GM23248 (cell line): ENCODE measurements at regions not wholly inside any gene's neighbourhood (a gene's known extent, or its start where the extent isn't known, plus 50 kb on each side); places are given as distances from the start of the nearest gene placed in this dataset.
"Not testable (repeated sequence)": the region's sequence is repeated elsewhere in the genome, so short reads cannot be mapped to it uniquely, and the experiment has no call there.

Experiments used
- EZH2 ChIP-seq: fragments of 200-600 bp; sonication (generic); IDR thresholded peaks from 2 replicates; pipeline ENCODE4 v1.6.1; 2018; ENCODE audit warnings: antibody characterized with exemption, mild to moderate bottlenecking; ENCODE audit not compliant: insufficient read depth, poor library complexity, severe bottlenecking
- EZH2phosphoT487 ChIP-seq: fragments of 200-600 bp; sonication (generic); IDR thresholded peaks from 2 replicates; pipeline ENCODE4 v1.6.1; 2018; ENCODE audit warnings: antibody characterized with exemption, moderate library complexity, mild to moderate bottlenecking, low read depth; ENCODE audit not compliant: insufficient read depth

GRCh38 chr1:120668187-120668586 is 55.6 kb upstream of the NBPF26 start:
- TF ChIP-seq EZH2, EZH2phosphoT487: not testable (repeated sequence)
